ENCODE measurements at regions not wholly inside any gene's neighbourhood (a gene's known extent, or its start where the extent isn't known, plus 50 kb on each side); places are given as distances from the start of the nearest gene placed in this dataset.
"Not testable (repeated sequence)": the region's sequence is repeated elsewhere in the genome, so short reads cannot be mapped to it uniquely, and the experiment has no call there.

GRCh38 chr17:72565758-72566157 is 444.9 kb downstream of the SOX9 start:
- no peak for DNase-seq

- DNase-seq: no peak
Observed at GRCh38 chr17:72566671-72567484, 446.1 kb downstream of the SOX9 start.

- no peak for DNase-seq
Observed at GRCh38 chr17:72567774-72568173, 447.0 kb downstream of the SOX9 start.

- DNase-seq: no peak
Observed at GRCh38 chr17:72569148-72569946, 448.5 kb downstream of the SOX9 start.

GRCh38 chr17:72571813-72572396 is 451.1 kb downstream of the SOX9 start:
- no peak for DNase-seq

- no peak for DNase-seq
Observed at GRCh38 chr17:72572604-72573491, 452.0 kb downstream of the SOX9 start.

- not testable (repeated sequence) for DNase-seq
Observed at GRCh38 chr17:72573492-72573801, 452.6 kb downstream of the SOX9 start.

GRCh38 chr17:72574675-72575510 is 454.1 kb downstream of the SOX9 start:
- no peak for DNase-seq

- DNase-seq: no peak
Observed at GRCh38 chr17:72575542-72576233, 454.9 kb downstream of the SOX9 start.

- no peak for DNase-seq
Observed at GRCh38 chr17:72576289-72576759, 455.5 kb downstream of the SOX9 start.

- no peak for DNase-seq
Observed at GRCh38 chr17:72578817-72579470, 458.1 kb downstream of the SOX9 start.

- no peak for DNase-seq
Observed at GRCh38 chr17:72579990-72580320, 459.1 kb downstream of the SOX9 start.

- no peak for DNase-seq
Observed at GRCh38 chr17:72580321-72581127, 459.7 kb downstream of the SOX9 start.

GRCh38 chr17:72587156-72587555 is 466.3 kb downstream of the SOX9 start:
- DNase-seq: peak; percentile 18

- no peak for DNase-seq
Observed at GRCh38 chr17:72587773-72588511, 467.1 kb downstream of the SOX9 start.

- no peak for DNase-seq
Observed at GRCh38 chr17:72588561-72588960, 467.7 kb downstream of the SOX9 start.

GRCh38 chr17:72588961-72589360 is 468.1 kb downstream of the SOX9 start:
- no peak for DNase-seq

- no peak for DNase-seq
Observed at GRCh38 chr17:72590382-72590781, 469.6 kb downstream of the SOX9 start.

- no peak for DNase-seq
Observed at GRCh38 chr17:72590882-72591281, 470.1 kb downstream of the SOX9 start.

Measured in kidney glomerular epithelial cell (primary cell).